ENCODE measurements at regions not wholly inside any gene's neighbourhood (a gene's known extent, or its start where the extent isn't known, plus 50 kb on each side); places are given as distances from the start of the nearest gene placed in this dataset.

- TF ChIP-seq CTCF (conservative IDR thresholded peaks at IDR 0.05; ENCODE audit: low read length) (no peak), EZH2phosphoT487 (IDR thresholded peaks at IDR 0.05; ENCODE audit: borderline replicate concordance, low read depth, low read length) (no peak)
These were observed 110.2 kb upstream of the TRIB2 start for GRCh38 chr2:12606472-12607000.
